HCT116 (cell line): ENCODE measurements at regions not wholly inside any gene's neighbourhood (a gene's known extent, or its start where the extent isn't known, plus 50 kb on each side); places are given as distances from the start of the nearest gene placed in this dataset.
A peak's percentile ranks its signal among the peaks of the same experiment; 100 is the strongest.
"Not testable (repeated sequence)": the region's sequence is repeated elsewhere in the genome, so short reads cannot be mapped to it uniquely, and the experiment has no call there.

Experiments
- ATAC-seq: fragments of 200-7000 bp; cut with Tn5 transposase; 2 replicates; pipeline ENCODE4 v1.9.1; 2020; ENCODE audit warnings: mild to moderate bottlenecking, moderate library complexity
- BruUV-seq: library from RNA; stranded (reverse); fragments of 400-500 nt; replicated peaks from 2 replicates; lab custom pipeline; 2021; lab: Mats Ljungman, UMichigan
- CTCF ChIA-PET: fragments of 300-600 bp; sonication (Branson Sonifier 250); formaldehyde crosslinking; loops from one replicate; lab custom pipeline; 2021; ENCODE audit warnings: antibody characterized with exemption; lab: Charles Lee
- POLR2A ChIA-PET: fragments of 300-600, 350-600 bp; sonication (Branson Sonifier 250); formaldehyde crosslinking; loops from one replicate; lab custom pipeline; 2021; ENCODE audit warnings: antibody characterized with exemption; lab: Charles Lee
- RAD21 ChIA-PET, 2 experiments: fragments of 300-600 bp; sonication (Branson Sonifier 250); formaldehyde crosslinking; loops; one replicate each; lab custom pipeline; 2023; ENCODE audit warnings: low total read pairs in 2 of 2; ENCODE audit not compliant: uncharacterized antibody in 2 of 2, unreplicated experiment in 2 of 2, low non-redundant PET in 1 of 2; lab: Charles Lee
- DNase-seq: peaks from one replicate; pipeline ENCODE4 v3.0.0-alpha.2; 2010; ENCODE audit warnings: low read depth, low spot score
- H2AFZ ChIP-seq: fragments of 200-600 bp; shearing (Covaris generic), sonication (generic); 2 replicates; pipeline ENCODE4 v1.6.1; 2017; ENCODE audit warnings: low read depth, mixed run types, mixed read lengths, antibody characterized with exemption, low read length; ENCODE audit not compliant: poor library complexity, severe bottlenecking
- H3K27ac ChIP-seq: 2 replicates; pipeline ENCODE4 v1.5.1; 2012; ENCODE audit warnings: low read depth, low read length
- H3K27me3 ChIP-seq: fragments of 200-600 bp; sonication (generic); 2 replicates; pipeline ENCODE4 v1.6.1; 2016; ENCODE audit warnings: mixed run types, low read length, mixed read lengths; ENCODE audit not compliant: insufficient read depth
- H3K36me3 ChIP-seq, 2 experiments: fragments of 200-500 bp in 1 of 2; fragments of 200-600 bp in 1 of 2; sonication (Bioruptor generic) in 1 of 2; sonication (generic) in 1 of 2; 2 replicates each; pipeline versions ENCODE4 v1.5.1 to v1.6.1; 2014 to 2016; ENCODE audit warnings: low read length in 2 of 2, inconsistent platforms in 1 of 2, mixed read lengths in 1 of 2, mixed run types in 1 of 2; ENCODE audit not compliant: insufficient read depth in 2 of 2, control insufficient read depth in 1 of 2
- H3K4me1 ChIP-seq, 2 experiments: fragments of 200-600 bp in 1 of 2; sonication (generic) in 1 of 2; 2 replicates each; pipeline versions ENCODE4 v1.5.1 to v1.6.1; 2012 to 2017; ENCODE audit warnings: low read length in 2 of 2, inconsistent platforms in 1 of 2, mild to moderate bottlenecking in 1 of 2, mixed read lengths in 1 of 2, mixed run types in 1 of 2, moderate library complexity in 1 of 2; ENCODE audit not compliant: insufficient read depth in 2 of 2, control insufficient read depth in 1 of 2
- H3K4me2 ChIP-seq: fragments of 200-600 bp; sonication (generic); 2 replicates; pipeline ENCODE4 v1.6.1; 2017; ENCODE audit warnings: mixed run types, low read length, mixed read lengths
- H3K4me3 ChIP-seq, 2 experiments: fragments of 200-600 bp in 1 of 2; sonication (generic) in 1 of 2; replicated peaks in 1 of 2; 2 replicates each; pipeline ENCODE4 v1.5.1; 2011 to 2016; ENCODE audit warnings: low read length in 2 of 2, control low read depth in 1 of 2, low read depth in 1 of 2, mild to moderate bottlenecking in 1 of 2, mixed read lengths in 1 of 2, mixed run types in 1 of 2
- H3K79me2 ChIP-seq: fragments of 200-600 bp; sonication (generic); 2 replicates; pipeline ENCODE4 v1.6.1; 2017; ENCODE audit warnings: mild to moderate bottlenecking, mixed run types, low read length, moderate library complexity, mixed read lengths; ENCODE audit not compliant: insufficient read depth
- H3K9ac ChIP-seq: fragments of 200-600 bp; sonication (generic); 2 replicates; pipeline ENCODE4 v1.6.1; 2016; ENCODE audit warnings: low read length, mixed read lengths
- H3K9me2 ChIP-seq: fragments of 200-600 bp; sonication (generic), shearing (Covaris generic); 2 replicates; pipeline ENCODE4 v1.6.1; 2017; ENCODE audit warnings: mixed run types, mild to moderate bottlenecking, moderate library complexity; ENCODE audit not compliant: insufficient read depth
- H3K9me3 ChIP-seq, 2 experiments: fragments of 200-500 bp in 1 of 2; fragments of 200-600 bp in 1 of 2; sonication (Bioruptor generic) in 1 of 2; sonication (generic) in 1 of 2; 2 replicates each; pipeline ENCODE4 v1.6.1; 2014 to 2017; ENCODE audit warnings: low read length in 2 of 2, mixed read lengths in 2 of 2, inconsistent platforms in 1 of 2, low read depth in 1 of 2, mild to moderate bottlenecking in 1 of 2, mixed run types in 1 of 2, moderate library complexity in 1 of 2; ENCODE audit not compliant: control insufficient read depth in 1 of 2, insufficient read depth in 1 of 2
- H4K20me1 ChIP-seq: fragments of 200-600 bp; sonication (generic), shearing (Covaris generic); 2 replicates; pipeline ENCODE4 v1.6.1; 2017; ENCODE audit warnings: mixed run types, mild to moderate bottlenecking, moderate library complexity; ENCODE audit not compliant: insufficient read depth
- RAD21 ChIP-seq: IDR thresholded peaks from 2 replicates; pipeline ENCODE4 v1.6.1; 2012; ENCODE audit warnings: low read depth, mild to moderate bottlenecking
- SRF ChIP-seq: IDR thresholded peaks from 2 replicates; pipeline ENCODE4 v1.6.1; 2012; ENCODE audit warnings: low read depth
- intact Hi-C: fragments of 100-400 bp; cut with micrococcal nuclease; formaldehyde crosslinking; loops from 2 replicates; pipeline ENCODE4 v1.10.0; 2022
- TF ChIP-seq, protein P1 (sequence below), 3 experiments: fragments of 200-600 bp in 1 of 3; sonication (generic) in 1 of 3; IDR thresholded peaks in 2 of 3; conservative IDR thresholded peaks in 1 of 3; 2 replicates each; pipeline ENCODE4 v1.5.1; 2012 to 2017; ENCODE audit warnings: low read depth in 2 of 3, low read length in 2 of 3, antibody characterized with exemption in 1 of 3, borderline replicate concordance in 1 of 3, control low read depth in 1 of 3, mild to moderate bottlenecking in 1 of 3, mixed read lengths in 1 of 3, mixed run types in 1 of 3, moderate library complexity in 1 of 3; ENCODE audit not compliant: insufficient read depth in 1 of 3

DNA sequence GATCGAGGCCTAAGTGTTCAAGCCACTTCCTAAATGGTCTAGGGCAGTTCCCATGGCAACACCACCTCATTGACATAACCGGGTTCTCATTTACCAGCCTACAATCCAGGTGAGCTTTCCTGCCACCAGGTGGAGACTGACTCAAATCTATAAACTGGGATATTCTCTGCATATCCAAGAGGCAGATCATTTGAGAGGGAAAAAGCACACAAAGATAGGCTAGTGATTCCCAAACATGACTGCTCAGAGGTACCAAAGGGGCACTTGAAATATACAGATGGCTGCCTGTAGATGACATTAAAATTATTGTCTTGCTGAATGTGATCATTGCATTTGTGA is 141.3 kb upstream of the PROK2 start:
- POLR2A ChIA-PET, result no interaction called here
- Histone ChIP-seq H3K27ac (no peak overlapping the region), H3K4me1 (0 out of 4 replicates have a peak, but pooled peaks cover 0 to 3% of the 10 kb centered on the region in 2 experiments), H3K4me3 (no peak overlapping the region), H3K4me2 (no peak overlapping the region), H3K9me3 (no peaks in the 10 kb centered on the region), H3K9me2 (no peaks in the 10 kb centered on the region), H4K20me1 (no peaks in the 10 kb centered on the region), H3K36me3 (no peaks in the 10 kb centered on the region), H3K27me3 (no peaks in the 10 kb centered on the region), H3K79me2 (no peaks in the 10 kb centered on the region), H3K9ac (no peak overlapping the region), H2AFZ (no peak overlapping the region)
- CTCF ChIA-PET, result interaction anchor here (0.8 to 1.9 kb wide), 4 partner anchors 10 to 896 kb away, joined by 4 to 12 read pairs (median 4); no protein-coding TSS in a partner anchor
- ATAC-seq, result peak; percentile 90
- peak; percentile 83 for TF ChIP-seq RAD21
- TF ChIP-seq, protein P1, sequence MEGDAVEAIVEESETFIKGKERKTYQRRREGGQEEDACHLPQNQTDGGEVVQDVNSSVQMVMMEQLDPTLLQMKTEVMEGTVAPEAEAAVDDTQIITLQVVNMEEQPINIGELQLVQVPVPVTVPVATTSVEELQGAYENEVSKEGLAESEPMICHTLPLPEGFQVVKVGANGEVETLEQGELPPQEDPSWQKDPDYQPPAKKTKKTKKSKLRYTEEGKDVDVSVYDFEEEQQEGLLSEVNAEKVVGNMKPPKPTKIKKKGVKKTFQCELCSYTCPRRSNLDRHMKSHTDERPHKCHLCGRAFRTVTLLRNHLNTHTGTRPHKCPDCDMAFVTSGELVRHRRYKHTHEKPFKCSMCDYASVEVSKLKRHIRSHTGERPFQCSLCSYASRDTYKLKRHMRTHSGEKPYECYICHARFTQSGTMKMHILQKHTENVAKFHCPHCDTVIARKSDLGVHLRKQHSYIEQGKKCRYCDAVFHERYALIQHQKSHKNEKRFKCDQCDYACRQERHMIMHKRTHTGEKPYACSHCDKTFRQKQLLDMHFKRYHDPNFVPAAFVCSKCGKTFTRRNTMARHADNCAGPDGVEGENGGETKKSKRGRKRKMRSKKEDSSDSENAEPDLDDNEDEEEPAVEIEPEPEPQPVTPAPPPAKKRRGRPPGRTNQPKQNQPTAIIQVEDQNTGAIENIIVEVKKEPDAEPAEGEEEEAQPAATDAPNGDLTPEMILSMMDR (IDR thresholded peaks at IDR 0.05 in 2 of 3, conservative IDR thresholded peaks at IDR 0.05 in 1 of 3; ENCODE audit: borderline replicate concordance in 1 of 3, insufficient read depth in 1 of 3, low read depth in 2 of 3, low read length in 2 of 3), result peak; percentile 62 to 85 (median 77)
- TF ChIP-seq SRF, result no peak
- DNase-seq, result peak; percentile 65
- RAD21 ChIA-PET, result no interaction called here
- no TSS peak for BruUV-seq
- intact Hi-C loops, result loop anchor here (1.0 to 10.0 kb wide), 3 partner anchors 211 to 892 kb away; no protein-coding TSS in a partner anchor

DNA sequence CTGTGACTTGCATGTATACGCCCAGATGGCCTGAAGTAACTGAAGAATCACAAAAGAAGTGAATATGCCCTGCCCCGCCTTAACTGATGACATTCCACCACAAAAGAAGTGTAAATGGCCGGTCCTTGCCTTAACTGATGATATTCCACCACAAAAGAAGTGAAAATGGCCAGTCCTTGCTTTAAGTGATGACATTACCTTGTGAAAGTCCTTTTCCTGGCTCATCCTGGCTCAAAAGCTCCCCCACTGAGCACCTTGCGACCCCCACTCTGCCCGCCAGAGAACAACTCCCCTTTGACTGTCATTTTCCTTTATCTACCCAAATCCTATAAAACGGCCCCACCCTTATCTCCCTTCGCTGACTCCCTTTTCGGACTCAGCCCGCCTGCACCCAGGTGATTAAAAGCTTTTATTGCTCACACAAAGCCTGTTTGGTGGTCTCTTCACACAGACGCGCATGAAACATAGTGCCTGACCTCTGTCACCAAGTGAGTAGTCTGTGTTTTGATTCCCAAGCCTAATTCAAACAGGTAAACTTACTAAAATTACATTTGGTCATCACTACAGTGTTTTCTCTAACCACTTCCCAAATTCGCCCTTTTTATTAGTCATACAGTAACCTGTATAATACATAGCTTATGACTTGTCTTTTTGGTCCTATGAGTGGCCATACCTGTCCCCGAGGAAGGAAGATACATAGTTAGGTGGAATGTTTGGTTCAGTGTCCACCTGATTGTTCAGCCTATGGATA is 140.7 kb upstream of the PROK2 start:
- RAD21 ChIA-PET, DNase-seq, H3K4me2 ChIP-seq: not testable (repeated sequence)

More for the DNA sequence above, 140.7 kb upstream of the PROK2 start:
- H3K36me3 ChIP-seq, H3K9me2 ChIP-seq, ATAC-seq, H3K79me2 ChIP-seq, H4K20me1 ChIP-seq, H3K4me3 ChIP-seq, H3K4me1 ChIP-seq, BruUV-seq, H2AFZ ChIP-seq, H3K9me3 ChIP-seq, H3K27me3 ChIP-seq, H3K9ac ChIP-seq, H3K27ac ChIP-seq: not testable (repeated sequence)
- intact Hi-C loops, result loop anchor here (1.0 to 10.0 kb wide), 3 partner anchors 211 to 893 kb away; no protein-coding TSS in a partner anchor
- ChIA-PET CTCF (interaction anchor here (0.6 to 1.9 kb wide), 5 partner anchors 9 to 897 kb away, joined by 3 to 12 read pairs (median 4); no protein-coding TSS in a partner anchor), POLR2A (interaction anchor here (0.6 kb wide), 1 partner anchor 115 kb away, joined by 3 read pairs; no protein-coding TSS in a partner anchor)
